RPMI7951 (cell line): ENCODE measurements at regions not wholly inside any gene's neighbourhood (a gene's known extent, or its start where the extent isn't known, plus 50 kb on each side); places are given as distances from the start of the nearest gene placed in this dataset.
"Not testable (repeated sequence)": the region's sequence is repeated elsewhere in the genome, so short reads cannot be mapped to it uniquely, and the experiment has no call there.

ENCODE experiments used
- DNase-seq: peaks from one replicate; pipeline ENCODE4 v3.0.0-alpha.2; 2012; ENCODE audit warnings: low read depth

GRCh38 chr3:88291486-88291885 lies 141.7 kb downstream of the C3orf38 start:
- DNase-seq, result no peak

- DNase-seq, result no peak
Measured at GRCh38 chr3:88298189-88298588, 148.4 kb downstream of the C3orf38 start.

DNA sequence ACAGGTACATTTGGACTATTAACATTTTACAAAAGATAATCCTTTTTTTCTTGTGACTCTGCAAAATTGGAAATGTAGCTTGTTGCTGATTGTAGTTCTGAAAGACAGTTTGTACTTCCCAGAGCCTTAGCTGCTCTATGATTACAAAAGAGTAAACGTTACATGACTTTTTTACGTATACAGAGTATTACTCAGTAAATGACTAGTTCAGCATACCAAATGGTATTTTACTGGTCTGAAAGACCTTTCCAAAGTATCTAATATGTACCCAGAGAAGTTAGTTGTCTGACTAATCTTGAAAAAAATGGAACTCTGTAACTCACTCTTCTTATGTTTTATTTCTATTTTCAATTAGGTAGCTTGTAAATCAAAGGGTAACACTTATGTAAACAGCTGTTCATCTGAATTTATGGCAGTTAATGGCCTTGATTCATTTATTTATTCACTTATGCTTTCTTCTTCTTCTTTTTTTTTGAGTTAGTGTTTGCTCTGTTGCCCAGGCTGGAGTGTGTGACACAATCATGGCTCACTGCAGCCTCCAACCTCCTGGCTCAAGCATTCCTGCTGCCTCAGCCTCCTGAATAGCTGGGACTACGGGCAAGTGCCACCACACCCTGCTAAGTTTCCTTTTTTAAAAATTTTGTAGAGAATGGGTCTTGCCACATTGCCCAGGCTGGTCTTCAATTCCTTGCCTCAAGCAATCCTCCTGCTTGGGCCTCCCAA lies 151.7 kb downstream of the C3orf38 start:
- no peak for DNase-seq

DNA sequence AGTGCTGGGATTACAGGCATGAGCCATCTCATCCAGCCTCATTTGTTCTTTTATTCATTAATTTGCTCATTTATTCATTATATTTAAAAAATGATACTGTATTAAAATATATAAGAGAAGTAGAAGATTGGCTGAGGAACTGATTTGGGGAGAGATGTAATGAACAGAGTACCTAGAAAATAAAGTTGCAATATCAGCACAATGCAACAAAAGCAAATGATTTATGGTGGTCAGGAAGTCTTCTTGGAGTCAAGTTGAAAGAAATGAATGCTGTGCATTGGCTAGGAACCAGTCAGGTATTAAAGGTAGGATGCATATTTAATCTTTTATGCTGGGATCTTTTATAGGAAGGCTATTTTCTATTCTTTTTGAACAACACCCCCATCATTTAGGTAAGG lies 152.2 kb downstream of the C3orf38 start:
- DNase-seq, result no peak

DNA sequence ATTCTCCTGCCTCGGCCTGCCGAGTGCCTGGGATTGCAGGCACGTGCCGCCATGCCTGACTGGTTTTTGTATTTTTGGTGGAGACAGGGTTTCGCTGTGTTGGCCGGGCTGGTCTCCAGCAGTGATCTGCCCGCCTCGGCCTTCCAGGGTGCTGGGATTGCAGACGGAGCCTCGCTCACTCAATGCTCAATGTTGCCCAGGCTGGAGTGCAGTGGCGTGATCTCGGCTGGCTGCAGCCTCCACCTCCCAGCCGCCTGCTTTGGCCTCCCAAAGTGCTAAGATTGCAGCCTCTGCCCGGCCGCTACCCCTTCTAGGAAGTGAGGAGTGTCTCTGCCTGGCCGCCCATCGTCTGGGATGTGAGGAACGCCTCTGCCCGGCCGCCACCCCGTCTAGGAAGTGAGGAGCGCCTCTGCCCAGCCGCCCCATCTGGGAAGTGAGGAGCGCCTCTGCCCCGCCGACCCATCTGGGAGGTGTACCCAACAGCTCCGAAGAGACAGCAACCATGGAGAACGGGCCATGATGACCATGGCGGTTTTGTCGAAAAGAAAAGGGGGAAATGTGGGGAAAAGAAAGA lies 153.7 kb downstream of the C3orf38 start:
- DNase-seq, result not testable (repeated sequence)

DNA sequence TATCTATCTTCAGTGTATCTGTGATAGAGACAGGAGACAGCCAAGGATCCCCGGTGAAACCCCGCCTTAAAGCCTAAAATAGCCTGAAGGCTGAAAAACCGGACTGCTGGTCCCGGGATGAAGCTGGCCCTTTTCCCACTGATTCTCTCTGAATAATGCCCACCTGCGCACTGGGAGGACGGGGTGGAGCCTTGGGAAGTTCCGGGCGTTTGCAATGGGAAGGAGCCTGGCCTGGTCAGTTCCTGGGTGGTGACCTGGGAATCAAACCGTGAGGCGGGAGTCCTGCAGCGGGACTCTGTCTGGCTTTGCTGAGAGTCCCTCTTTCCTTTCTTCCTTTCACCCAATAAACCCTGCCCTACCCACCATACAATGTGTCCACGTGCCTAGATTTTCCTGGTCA lies 157.9 kb downstream of the C3orf38 start:
- no peak for DNase-seq

- DNase-seq, result no peak
Measured at GRCh38 chr3:88311826-88312225, 162.1 kb downstream of the C3orf38 start.

DNA sequence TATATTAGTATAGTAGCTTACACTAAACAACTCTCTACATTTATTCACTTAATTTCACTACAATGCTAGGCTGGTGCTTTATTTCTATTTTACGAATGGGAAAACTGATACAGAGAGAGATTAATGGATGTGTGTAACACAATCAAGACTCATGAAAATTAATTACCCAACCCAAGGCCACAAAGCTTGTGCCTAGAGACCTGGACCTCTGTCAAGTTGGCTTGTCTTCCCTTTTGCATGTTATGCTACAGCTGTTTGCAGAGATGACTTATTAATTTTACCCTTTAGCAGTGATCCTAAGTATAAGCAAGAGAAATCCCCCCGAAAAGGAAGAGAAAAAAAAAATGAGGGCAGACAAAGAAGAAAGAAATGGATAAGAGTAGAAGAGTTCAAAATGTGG lies 162.5 kb downstream of the C3orf38 start:
- DNase-seq, result no peak

- DNase-seq, result no peak
Measured at GRCh38 chr3:88318067-88318466, 168.3 kb downstream of the C3orf38 start.

DNA sequence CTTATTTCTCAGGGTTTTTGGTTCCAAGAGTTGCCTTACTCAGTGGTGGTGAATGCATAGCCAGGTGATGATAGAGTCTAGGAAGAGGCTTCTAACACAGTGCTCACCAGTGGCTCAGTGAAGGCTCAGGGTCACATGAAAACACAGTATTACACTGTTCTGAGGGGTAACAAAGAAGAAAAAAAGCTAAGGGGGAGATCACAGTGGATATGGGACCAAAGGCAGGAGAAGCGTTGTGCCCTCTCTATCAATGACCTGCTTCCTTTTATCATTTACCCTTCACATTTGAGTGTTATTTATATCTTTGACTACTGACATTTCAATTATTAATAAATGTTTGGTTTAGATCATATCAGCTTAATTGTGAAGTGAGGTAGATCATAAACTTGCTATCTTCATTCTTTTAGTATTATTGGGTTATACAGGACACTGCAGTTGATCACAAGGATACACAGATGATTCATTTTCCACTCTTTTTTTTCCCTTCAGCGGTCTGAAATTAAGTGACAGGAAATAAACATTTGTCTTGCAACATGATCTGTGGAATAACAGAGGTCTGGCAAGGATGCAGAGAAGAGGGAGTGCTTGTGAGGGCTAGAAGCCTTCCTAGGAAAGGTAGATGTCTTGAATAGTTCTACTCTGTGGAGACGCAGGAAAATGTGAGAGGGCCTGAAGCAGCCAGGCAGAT lies 171.7 kb downstream of the C3orf38 start:
- DNase-seq, result no peak

- no peak for DNase-seq
Measured at GRCh38 chr3:88324788-88325187, 175.0 kb downstream of the C3orf38 start.

- DNase-seq, result no peak
Measured at GRCh38 chr3:88334187-88334868, 184.6 kb downstream of the C3orf38 start.

GRCh38 chr3:88336894-88337293 lies 187.1 kb downstream of the C3orf38 start:
- no peak for DNase-seq

DNA sequence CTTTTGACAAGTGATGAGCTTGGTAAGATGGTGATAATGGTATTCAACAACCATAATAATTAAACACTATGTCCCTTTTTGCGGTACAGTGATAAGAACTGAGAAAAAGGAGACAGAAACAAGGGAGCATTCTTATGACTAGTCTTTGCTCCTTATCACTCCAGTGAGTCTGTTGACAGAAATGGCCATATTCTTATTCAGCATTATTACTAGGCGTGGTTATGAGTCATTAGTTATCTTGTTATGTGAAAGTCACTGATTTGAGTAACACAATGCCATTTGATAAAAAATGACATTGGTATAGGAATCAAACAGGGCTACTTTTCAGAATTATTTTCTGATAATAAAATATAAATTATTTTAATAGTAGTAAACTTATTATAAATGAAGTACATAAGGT lies 193.5 kb downstream of the C3orf38 start:
- no peak for DNase-seq

GRCh38 chr3:88346643-88347042 lies 196.9 kb downstream of the C3orf38 start:
- DNase-seq, result no peak

- DNase-seq, result no peak
Measured at GRCh38 chr3:88362428-88362827, 212.7 kb downstream of the C3orf38 start.

- DNase-seq, result no peak
Measured at GRCh38 chr3:88364926-88365325, 215.2 kb downstream of the C3orf38 start.

- DNase-seq, result no peak
Measured at GRCh38 chr3:88369337-88369736, 219.6 kb downstream of the C3orf38 start.

- DNase-seq, result no peak
Measured at GRCh38 chr3:88369767-88370166, 220.0 kb downstream of the C3orf38 start.

DNA sequence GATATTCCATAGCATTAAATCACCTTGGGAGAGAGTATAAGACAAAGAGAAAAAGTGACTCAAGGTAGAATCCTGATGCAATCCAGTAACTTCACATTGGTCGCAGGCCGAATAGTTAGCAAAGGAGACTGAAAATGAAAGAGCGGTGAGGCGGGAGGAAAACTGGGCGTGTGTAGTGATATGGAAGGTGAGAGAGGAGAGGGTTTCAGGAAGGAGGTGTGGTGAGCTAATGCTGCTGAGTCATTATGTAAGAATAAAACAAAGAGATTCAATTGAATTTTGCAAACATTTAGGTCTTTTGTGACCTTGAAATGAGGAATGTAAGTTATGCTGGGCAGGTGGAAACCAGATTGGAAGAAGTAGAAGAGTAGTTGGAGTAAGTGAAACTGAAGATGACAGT lies 235.3 kb downstream of the C3orf38 start:
- DNase-seq, result no peak

DNA sequence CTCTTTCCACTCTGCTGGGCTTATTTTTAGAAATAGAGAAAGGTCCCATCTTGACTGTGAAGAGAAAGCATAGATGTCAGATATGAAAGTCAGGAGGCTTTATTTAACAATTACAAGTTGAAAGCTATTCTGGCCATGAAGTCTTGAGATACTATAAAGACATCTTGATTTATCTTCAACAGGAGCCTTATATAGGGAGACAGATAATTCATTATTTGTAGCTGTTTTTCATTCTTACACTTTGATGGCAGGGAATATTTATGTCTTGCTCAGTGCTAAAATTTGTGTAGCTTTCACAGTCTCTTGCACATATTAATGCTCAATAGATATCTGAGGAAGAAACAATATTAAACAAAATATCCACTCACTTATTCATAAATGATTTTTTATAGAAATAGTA lies 248.8 kb downstream of the C3orf38 start:
- no peak for DNase-seq

- no peak for DNase-seq
Measured at GRCh38 chr3:88403319-88403718, 253.6 kb downstream of the C3orf38 start.

- no peak for DNase-seq
Measured at GRCh38 chr3:88408097-88408496, 258.3 kb downstream of the C3orf38 start.
